Natural killer cell (primary cell): ENCODE measurements at regions not wholly inside any gene's neighbourhood (a gene's known extent, or its start where the extent isn't known, plus 50 kb on each side); places are given as distances from the start of the nearest gene placed in this dataset.

Experiments used
- ATAC-seq, 3 donors: fragments of 150-1000 bp in 2 of 3; fragments of 200-7000 bp in 1 of 3; cut with Tn5 transposase; 1 replicate in 1 of 3; 2 replicates in 2 of 3; pipeline ENCODE4 v1.10.0; 2021; ENCODE audit warnings: mild to moderate bottlenecking in 2 of 3, moderate library complexity in 2 of 3
- DNase-seq, 2 donors: peaks; one replicate each; pipeline versions ENCODE4 v3.0.0 to v3.0.0-alpha.2; 2013 to 2021; ENCODE audit warnings: mixed read lengths in 1 of 2
- H3K27ac ChIP-seq: one replicate; pipeline ENCODE4 v1.5.1; 2013; ENCODE audit warnings: mild to moderate bottlenecking, low read length
- H3K27me3 ChIP-seq: one replicate; pipeline ENCODE4 v1.6.1; 2013; ENCODE audit warnings: low read length; ENCODE audit not compliant: control insufficient read depth, insufficient read depth
- H3K36me3 ChIP-seq: one replicate; pipeline ENCODE4 v1.6.1; 2013; ENCODE audit warnings: low read length; ENCODE audit not compliant: control insufficient read depth, insufficient read depth
- H3K4me1 ChIP-seq: one replicate; pipeline ENCODE4 v1.6.1; 2013; ENCODE audit warnings: low read length; ENCODE audit not compliant: control insufficient read depth, insufficient read depth
- H3K4me3 ChIP-seq: one replicate; pipeline ENCODE4 v1.5.1; 2013; ENCODE audit warnings: low read length
- H3K9me3 ChIP-seq: one replicate; pipeline ENCODE4 v1.6.1; 2013; ENCODE audit warnings: low read length; ENCODE audit not compliant: control insufficient read depth, insufficient read depth
- H3K27ac Mint-ChIP-seq, 2 donors: one replicate each; pipeline ENCODE4 v1.8.0; 2022; ENCODE audit warnings: mild to moderate bottlenecking in 2 of 2, mixed read lengths in 2 of 2, moderate library complexity in 1 of 2
- H3K27me3 Mint-ChIP-seq, 2 donors: one replicate each; pipeline ENCODE4 v1.8.0; 2022; ENCODE audit warnings: low read depth in 2 of 2, mixed read lengths in 2 of 2
- H3K36me3 Mint-ChIP-seq: one replicate; pipeline ENCODE4 v1.8.0; 2022; ENCODE audit warnings: mixed read lengths
- H3K4me1 Mint-ChIP-seq, 2 donors: one replicate each; pipeline ENCODE4 v1.8.0; 2022; ENCODE audit warnings: mixed read lengths in 2 of 2
- H3K4me3 Mint-ChIP-seq: one replicate; pipeline ENCODE4 v1.8.0; 2022; ENCODE audit warnings: mild to moderate bottlenecking, moderate library complexity, mixed read lengths
- H3K9me3 Mint-ChIP-seq, 2 donors: one replicate each; pipeline ENCODE4 v1.8.0; 2022; ENCODE audit warnings: mixed read lengths in 2 of 2
- CTCF ChIP-seq: fragments of 200-600 bp; IDR thresholded peaks from one replicate; pipeline ENCODE4 v1.8.0; 2022; ENCODE audit warnings: antibody characterized with exemption
- WGBS: methylation state at CpG from one replicate; pipeline ENCODE4 v1.1.7; 2013; ENCODE audit warnings: missing lambda C conversion rate; ENCODE audit not compliant: insufficient coverage; 5-methylcytosine and 5-hydroxymethylcytosine counted together
- intact Hi-C: fragments of 100-400 bp; cut with micrococcal nuclease; formaldehyde crosslinking; loops from one replicate; pipeline ENCODE4 v1.14.2; 2022

- Mint-ChIP-seq H3K27ac (no peak overlapping the region), H3K9me3 (no peaks in the 10 kb centered on the region), H3K36me3 (no peaks in the 10 kb centered on the region), H3K4me3 (no peak overlapping the region), H3K27me3 (peaks cover 0 to 3% of the 10 kb centered on the region in 2 donors), H3K4me1 (peaks cover 8 to 12% of the 10 kb centered on the region in 2 donors)
- Histone ChIP-seq H3K27ac (no peak overlapping the region), H3K4me3 (no peak overlapping the region), H3K9me3 (no peaks in the 10 kb centered on the region), H3K4me1 (peaks cover 6% of the 10 kb centered on the region), H3K36me3 (no peaks in the 10 kb centered on the region), H3K27me3 (no peaks in the 10 kb centered on the region)
- no peak for DNase-seq
- 98% methylated on average over 2 of the region's 2 CpGs for WGBS
- intact Hi-C loops, result no loop called here
- no peak for ATAC-seq
- no peak for TF ChIP-seq CTCF
These were observed 84.5 kb upstream of the ITGB1 start for GRCh38 chr10:33042565-33042964.

- TF ChIP-seq CTCF, result no peak
- H3K4me1 Mint-ChIP-seq, result peaks cover 2 to 5% of the 10 kb centered on the region in 2 donors
- no peak overlapping the region for H3K4me3 ChIP-seq
- no peaks in the 10 kb centered on the region for H3K36me3 ChIP-seq
- intact Hi-C loops, result no loop called here
- no peak overlapping the region for H3K27ac ChIP-seq
- WGBS, result 59% methylated on average over 3 of the region's 3 CpGs
- no peaks in the 10 kb centered on the region for H3K36me3 Mint-ChIP-seq
- H3K4me3 Mint-ChIP-seq, result no peak overlapping the region
- no peaks in the 10 kb centered on the region for H3K9me3 ChIP-seq
- DNase-seq (no peak), ATAC-seq (no peak)
- H3K27me3 Mint-ChIP-seq, result peaks cover 0 to 3% of the 10 kb centered on the region in 2 donors
- no peaks in the 10 kb centered on the region for H3K27me3 ChIP-seq
- H3K9me3 Mint-ChIP-seq, result no peaks in the 10 kb centered on the region
- H3K4me1 ChIP-seq, result peaks cover 3% of the 10 kb centered on the region
- no peak overlapping the region for H3K27ac Mint-ChIP-seq
These were observed 83.9 kb upstream of the ITGB1 start for GRCh38 chr10:33041783-33042437.

GRCh38 chr10:33040436-33040835, 82.4 kb upstream of the ITGB1 start:
- H3K27me3 Mint-ChIP-seq, result peaks cover 0 to 3% of the 10 kb centered on the region in 2 donors
- H3K27ac Mint-ChIP-seq, result no peak overlapping the region

More at GRCh38 chr10:33040436-33040835, 82.4 kb upstream of the ITGB1 start:
- Histone ChIP-seq H3K4me3 (no peak overlapping the region), H3K27ac (no peak overlapping the region), H3K4me1 (no peaks in the 10 kb centered on the region), H3K27me3 (no peaks in the 10 kb centered on the region), H3K9me3 (no peaks in the 10 kb centered on the region), H3K36me3 (no peaks in the 10 kb centered on the region)
- TF ChIP-seq CTCF, result no peak
- no peak overlapping the region for H3K4me3 Mint-ChIP-seq
- intact Hi-C loops, result no loop called here
- H3K36me3 Mint-ChIP-seq, result no peaks in the 10 kb centered on the region
- no peak for DNase-seq
- no peaks in the 10 kb centered on the region for H3K4me1 Mint-ChIP-seq
- no peak for ATAC-seq
- no peaks in the 10 kb centered on the region for H3K9me3 Mint-ChIP-seq
- WGBS, result 100% methylated on average over 1 of the region's 1 CpG
